ENCODE measurements at regions not wholly inside any gene's neighbourhood (a gene's known extent, or its start where the extent isn't known, plus 50 kb on each side); places are given as distances from the start of the nearest gene placed in this dataset.

DNA sequence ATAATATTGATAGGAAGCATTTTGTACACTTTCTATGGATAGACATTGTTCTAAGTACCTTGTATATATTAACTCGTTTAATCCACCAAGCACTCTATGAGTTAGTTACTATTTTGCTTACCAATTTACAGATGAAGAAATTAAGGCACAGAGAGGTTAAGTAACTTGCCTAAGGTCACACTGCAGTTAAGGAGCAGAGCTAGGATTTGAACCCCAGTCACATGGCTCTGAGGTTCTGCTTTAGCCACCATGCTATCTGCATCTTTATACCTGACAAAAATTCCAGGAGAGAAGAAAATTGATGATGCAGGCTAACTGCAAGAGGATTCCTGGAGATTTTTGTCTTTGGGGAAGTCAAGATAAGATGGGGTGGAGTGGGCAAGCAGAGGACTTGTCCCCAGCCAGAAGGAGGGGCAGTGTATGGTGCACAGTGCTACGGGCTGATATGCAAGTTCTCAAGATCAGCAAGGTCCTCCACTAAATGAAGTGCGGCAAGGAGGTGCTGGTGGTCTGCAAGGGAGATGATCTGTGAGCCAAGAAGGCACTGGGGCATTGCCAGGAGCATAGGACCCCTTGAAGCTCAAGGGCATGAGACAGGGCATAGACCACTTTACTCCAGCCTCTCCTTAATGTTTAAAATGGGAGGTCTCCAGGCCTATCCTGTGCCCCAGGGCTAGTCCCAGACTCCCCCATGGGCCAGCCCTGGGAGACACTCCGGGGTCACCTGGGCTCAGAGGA, 430.6 kb downstream of the RPS24 start:
- TF ChIP-seq, protein P1, sequence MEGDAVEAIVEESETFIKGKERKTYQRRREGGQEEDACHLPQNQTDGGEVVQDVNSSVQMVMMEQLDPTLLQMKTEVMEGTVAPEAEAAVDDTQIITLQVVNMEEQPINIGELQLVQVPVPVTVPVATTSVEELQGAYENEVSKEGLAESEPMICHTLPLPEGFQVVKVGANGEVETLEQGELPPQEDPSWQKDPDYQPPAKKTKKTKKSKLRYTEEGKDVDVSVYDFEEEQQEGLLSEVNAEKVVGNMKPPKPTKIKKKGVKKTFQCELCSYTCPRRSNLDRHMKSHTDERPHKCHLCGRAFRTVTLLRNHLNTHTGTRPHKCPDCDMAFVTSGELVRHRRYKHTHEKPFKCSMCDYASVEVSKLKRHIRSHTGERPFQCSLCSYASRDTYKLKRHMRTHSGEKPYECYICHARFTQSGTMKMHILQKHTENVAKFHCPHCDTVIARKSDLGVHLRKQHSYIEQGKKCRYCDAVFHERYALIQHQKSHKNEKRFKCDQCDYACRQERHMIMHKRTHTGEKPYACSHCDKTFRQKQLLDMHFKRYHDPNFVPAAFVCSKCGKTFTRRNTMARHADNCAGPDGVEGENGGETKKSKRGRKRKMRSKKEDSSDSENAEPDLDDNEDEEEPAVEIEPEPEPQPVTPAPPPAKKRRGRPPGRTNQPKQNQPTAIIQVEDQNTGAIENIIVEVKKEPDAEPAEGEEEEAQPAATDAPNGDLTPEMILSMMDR (conservative IDR thresholded peaks at IDR 0.05; ENCODE audit: low read length): no peak
- TF ChIP-seq EZH2phosphoT487 (IDR thresholded peaks at IDR 0.05; ENCODE audit: borderline replicate concordance, low read depth, low read length): no peak

Data from OCI-LY7 (cell line).